Keratinocyte (primary cell): ENCODE measurements at regions not wholly inside any gene's neighbourhood (a gene's known extent, or its start where the extent isn't known, plus 50 kb on each side); places are given as distances from the start of the nearest gene placed in this dataset.

Experiments used
- DNase-seq: peaks from one replicate; pipeline ENCODE4 v3.0.0-alpha.2; 2011; ENCODE audit warnings: low read depth, missing footprints, low spot score
- FAIRE-seq: peaks from 2 replicates; lab custom pipeline; 2011; peaks lifted over from hg19 to GRCh38; lab: Jason Lieb, UNC
- H2AFZ ChIP-seq: 2 replicates; pipeline ENCODE4 v1.6.0; 2012; ENCODE audit warnings: low read length, control low read depth, inconsistent platforms; ENCODE audit not compliant: control insufficient read depth
- H3K27ac ChIP-seq: 2 replicates; pipeline ENCODE4 v1.5.1; 2011; ENCODE audit warnings: low read length; ENCODE audit not compliant: control insufficient read depth, insufficient read depth
- H3K27me3 ChIP-seq: 3 replicates; pipeline ENCODE4 v1.6.0; 2011; ENCODE audit warnings: low read length; ENCODE audit not compliant: control insufficient read depth, insufficient read depth; ENCODE audit errors: extremely low read depth
- H3K36me3 ChIP-seq, 2 experiments: 2 replicates in 1 of 2; 3 replicates in 1 of 2; pipeline ENCODE4 v1.5.1; 2011; ENCODE audit warnings: low read length in 2 of 2, mild to moderate bottlenecking in 1 of 2; ENCODE audit not compliant: control insufficient read depth in 2 of 2, insufficient read depth in 2 of 2; ENCODE audit errors: extremely low read depth in 1 of 2
- H3K4me1 ChIP-seq: 3 replicates; pipeline ENCODE4 v1.5.1; 2011; ENCODE audit warnings: low read length; ENCODE audit not compliant: control insufficient read depth, insufficient read depth; ENCODE audit errors: extremely low read depth
- H3K4me2 ChIP-seq: 3 replicates; pipeline ENCODE4 v1.6.0; 2011; ENCODE audit warnings: low read depth, low read length; ENCODE audit not compliant: control insufficient read depth, insufficient read depth; ENCODE audit errors: extremely low read depth
- H3K4me3 ChIP-seq, 3 experiments: fragments of 200-600 bp in 1 of 3; sonication (generic) in 1 of 3; 2 replicates in 2 of 3; 3 replicates in 1 of 3; pipeline ENCODE4 v1.5.1; 2011 to 2016; ENCODE audit warnings: low read length in 3 of 3, mild to moderate bottlenecking in 3 of 3, control low read depth in 2 of 3, inconsistent platforms in 1 of 3, low read depth in 1 of 3, mixed read lengths in 1 of 3, mixed run types in 1 of 3, moderate library complexity in 1 of 3; ENCODE audit not compliant: control insufficient read depth in 2 of 3, insufficient read depth in 2 of 3; ENCODE audit errors: extremely low read depth in 1 of 3
- H3K79me2 ChIP-seq: 2 replicates; pipeline ENCODE4 v1.6.0; 2012; ENCODE audit warnings: low read length; ENCODE audit not compliant: control insufficient read depth, insufficient read depth
- H3K9ac ChIP-seq: 3 replicates; pipeline ENCODE4 v1.6.0; 2011; ENCODE audit warnings: low read length; ENCODE audit not compliant: control insufficient read depth, insufficient read depth; ENCODE audit errors: extremely low read depth
- H3K9me1 ChIP-seq: 3 replicates; pipeline ENCODE4 v1.6.0; 2011; ENCODE audit warnings: low read length; ENCODE audit not compliant: control insufficient read depth, insufficient read depth; ENCODE audit errors: extremely low read depth
- H3K9me3 ChIP-seq: 2 replicates; pipeline ENCODE4 v1.5.1; 2012; ENCODE audit warnings: low read depth, low read length; ENCODE audit not compliant: control insufficient read depth
- H4K20me1 ChIP-seq: 3 replicates; pipeline ENCODE4 v1.6.0; 2011; ENCODE audit warnings: low read length; ENCODE audit not compliant: control insufficient read depth, insufficient read depth; ENCODE audit errors: extremely low read depth
- CTCF ChIP-seq, 3 experiments: IDR thresholded peaks in 1 of 3; conservative IDR thresholded peaks in 1 of 3; optimal IDR thresholded peaks in 1 of 3; 2 replicates in 2 of 3; 3 replicates in 1 of 3; pipeline versions ENCODE3 to v1.5.1; 2011; ENCODE audit warnings: low read length in 3 of 3, mild to moderate bottlenecking in 3 of 3, moderate library complexity in 2 of 3, control low read depth in 1 of 3, inconsistent platforms in 1 of 3; ENCODE audit not compliant: insufficient read depth in 2 of 3; ENCODE audit errors: extremely low read depth in 1 of 3
- EZH2 ChIP-seq: IDR thresholded peaks from one replicate; pipeline ENCODE4 v1.6.1; 2012; ENCODE audit warnings: inconsistent platforms, mild to moderate bottlenecking, low read length, moderate library complexity
- dilution Hi-C: fragments of 300-500 bp; cut with MboI; formaldehyde crosslinking; loops from one replicate; pipeline ENCODE4 v1.7.0; 2020; ENCODE audit warnings: low sequenced_read_pairs; ENCODE audit not compliant: extremely low pct_ligation_motif_present

GRCh38 chr22:47460176-47460575 is 697.7 kb downstream of the TBC1D22A start:
- FAIRE-seq: no peak

GRCh38 chr22:47458348-47458747 is 695.9 kb downstream of the TBC1D22A start:
- no peak overlapping the region for H3K4me3 ChIP-seq

More at GRCh38 chr22:47460176-47460575, 697.7 kb downstream of the TBC1D22A start:
- Histone ChIP-seq H3K4me3 (no peak overlapping the region), H3K4me1 (no peaks in the 10 kb centered on the region), H3K79me2 (no peaks in the 10 kb centered on the region), H3K36me3 (no peaks in the 10 kb centered on the region), H3K9me3 (peaks cover 5% of the 10 kb centered on the region), H4K20me1 (no peaks in the 10 kb centered on the region), H3K4me2 (no peak overlapping the region), H2AFZ (no peak overlapping the region), H3K27me3 (no peaks in the 10 kb centered on the region), H3K9me1 (no peaks in the 10 kb centered on the region), H3K27ac (no peak overlapping the region), H3K9ac (no peak overlapping the region)
- no peak for DNase-seq
- dilution Hi-C loops: no loop called here
- TF ChIP-seq CTCF (optimal IDR thresholded peaks at IDR 0.05 in 1 of 3, IDR thresholded peaks at IDR 0.05 in 1 of 3, conservative IDR thresholded peaks at IDR 0.05 in 1 of 3; ENCODE audit: extremely low read depth in 1 of 3, insufficient read depth in 2 of 3, low read length in 3 of 3) (no peak), EZH2 (no peak)

More at GRCh38 chr22:47458348-47458747, 695.9 kb downstream of the TBC1D22A start:
- no peak for FAIRE-seq
- Histone ChIP-seq H3K27me3 (no peaks in the 10 kb centered on the region), H3K9me1 (no peaks in the 10 kb centered on the region), H3K27ac (no peak overlapping the region), H2AFZ (no peak overlapping the region), H4K20me1 (no peaks in the 10 kb centered on the region), H3K4me1 (no peaks in the 10 kb centered on the region), H3K4me2 (no peak overlapping the region), H3K79me2 (no peaks in the 10 kb centered on the region), H3K9ac (no peak overlapping the region), H3K36me3 (no peaks in the 10 kb centered on the region), H3K9me3 (peaks cover 5% of the 10 kb centered on the region)
- dilution Hi-C loops: no loop called here
- DNase-seq: no peak
- no peak for TF ChIP-seq EZH2
- TF ChIP-seq CTCF (optimal IDR thresholded peaks at IDR 0.05 in 1 of 3, IDR thresholded peaks at IDR 0.05 in 1 of 3, conservative IDR thresholded peaks at IDR 0.05 in 1 of 3; ENCODE audit: extremely low read depth in 1 of 3, insufficient read depth in 2 of 3, low read length in 3 of 3): no peak
